Stomach (tissue), 4 donors: ENCODE measurements at regions not wholly inside any gene's neighbourhood (a gene's known extent, or its start where the extent isn't known, plus 50 kb on each side); places are given as distances from the start of the nearest gene placed in this dataset.

Experiments used
- EP300 ChIP-seq: sonication (generic); formaldehyde crosslinking; IDR thresholded peaks from one replicate; pipeline ENCODE4 v1.6.1; 2017; ENCODE audit warnings: antibody characterized with exemption
- POLR2A ChIP-seq, 4 donors: fragments of 450-650 bp; IDR thresholded peaks; one replicate each; pipeline ENCODE4 v1.6.1; 2016; ENCODE audit warnings: antibody characterized with exemption in 4 of 4, control low read depth in 2 of 4, mild to moderate bottlenecking in 1 of 4, moderate library complexity in 1 of 4
- POLR2AphosphoS5 ChIP-seq, 3 donors: sonication (generic); formaldehyde crosslinking; IDR thresholded peaks; one replicate each; pipeline ENCODE4 v1.6.1; 2016; ENCODE audit warnings: antibody characterized with exemption in 3 of 3
- TF ChIP-seq, protein P1 (sequence below), 7 experiments: fragments of 450-650 bp in 4 of 7; fragments of 200-600 bp in 3 of 7; sonication (generic) in 3 of 7; IDR thresholded peaks; one replicate each; pipeline ENCODE4 v1.5.1; 2016 to 2019; ENCODE audit warnings: antibody characterized with exemption in 7 of 7, control low read depth in 2 of 7, mild to moderate bottlenecking in 1 of 7

DNA sequence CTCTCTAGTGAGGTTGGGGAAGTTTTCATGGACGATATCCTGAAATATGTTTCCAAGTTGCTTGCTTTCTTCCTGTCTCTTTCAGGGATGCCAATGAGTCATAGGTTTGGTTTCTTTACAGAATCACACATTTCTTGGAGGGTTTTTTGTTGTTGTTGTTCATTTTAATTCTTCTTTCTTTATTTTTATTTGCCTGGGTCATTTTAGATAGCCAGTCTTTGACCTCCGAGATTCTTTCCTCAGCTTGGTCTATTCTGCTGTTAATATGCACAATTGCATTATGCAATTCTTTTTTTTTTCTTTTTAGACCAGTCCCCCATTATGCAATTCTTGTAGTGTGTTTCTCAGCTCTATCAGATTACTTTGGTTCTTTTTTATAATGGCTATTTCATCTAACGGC is 338.9 kb downstream of the AEBP2 start:
- TF ChIP-seq, protein P1, sequence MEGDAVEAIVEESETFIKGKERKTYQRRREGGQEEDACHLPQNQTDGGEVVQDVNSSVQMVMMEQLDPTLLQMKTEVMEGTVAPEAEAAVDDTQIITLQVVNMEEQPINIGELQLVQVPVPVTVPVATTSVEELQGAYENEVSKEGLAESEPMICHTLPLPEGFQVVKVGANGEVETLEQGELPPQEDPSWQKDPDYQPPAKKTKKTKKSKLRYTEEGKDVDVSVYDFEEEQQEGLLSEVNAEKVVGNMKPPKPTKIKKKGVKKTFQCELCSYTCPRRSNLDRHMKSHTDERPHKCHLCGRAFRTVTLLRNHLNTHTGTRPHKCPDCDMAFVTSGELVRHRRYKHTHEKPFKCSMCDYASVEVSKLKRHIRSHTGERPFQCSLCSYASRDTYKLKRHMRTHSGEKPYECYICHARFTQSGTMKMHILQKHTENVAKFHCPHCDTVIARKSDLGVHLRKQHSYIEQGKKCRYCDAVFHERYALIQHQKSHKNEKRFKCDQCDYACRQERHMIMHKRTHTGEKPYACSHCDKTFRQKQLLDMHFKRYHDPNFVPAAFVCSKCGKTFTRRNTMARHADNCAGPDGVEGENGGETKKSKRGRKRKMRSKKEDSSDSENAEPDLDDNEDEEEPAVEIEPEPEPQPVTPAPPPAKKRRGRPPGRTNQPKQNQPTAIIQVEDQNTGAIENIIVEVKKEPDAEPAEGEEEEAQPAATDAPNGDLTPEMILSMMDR (IDR thresholded peaks at IDR 0.05), result no peak
- TF ChIP-seq POLR2AphosphoS5 (IDR thresholded peaks at IDR 0.05) (no peak), EP300 (no peak), POLR2A (IDR thresholded peaks at IDR 0.05) (no peak)
